Tibial nerve (tissue), 4 donors: ENCODE measurements at regions not wholly inside any gene's neighbourhood (a gene's known extent, or its start where the extent isn't known, plus 50 kb on each side); places are given as distances from the start of the nearest gene placed in this dataset.

Experiments
- CTCF ChIP-seq, 5 experiments: fragments of 200-600 bp in 3 of 5; fragments of 450-650 bp in 2 of 5; sonication (generic) in 3 of 5; IDR thresholded peaks; one replicate each; pipeline ENCODE4 v1.5.1; 2016 to 2019; ENCODE audit warnings: antibody characterized with exemption in 5 of 5, mild to moderate bottlenecking in 3 of 5, moderate library complexity in 2 of 5
- EP300 ChIP-seq, 2 donors: sonication (generic); formaldehyde crosslinking; IDR thresholded peaks; one replicate each; pipeline ENCODE4 v1.6.1; 2017; ENCODE audit warnings: antibody characterized with exemption in 2 of 2, mild to moderate bottlenecking in 1 of 2
- POLR2A ChIP-seq, 2 donors: fragments of 450-650 bp; IDR thresholded peaks; one replicate each; pipeline ENCODE4 v1.6.1; 2017; ENCODE audit warnings: antibody characterized with exemption in 2 of 2, mild to moderate bottlenecking in 2 of 2, moderate library complexity in 2 of 2

GRCh38 chr1:116461723-116462122 lies 88.7 kb downstream of the ATP1A1 start:
- no peak for TF ChIP-seq CTCF (IDR thresholded peaks at IDR 0.05)
- TF ChIP-seq EP300 (IDR thresholded peaks at IDR 0.05), result no peak
- TF ChIP-seq POLR2A (IDR thresholded peaks at IDR 0.05), result no peak
